ENCODE measurements at regions not wholly inside any gene's neighbourhood (a gene's known extent, or its start where the extent isn't known, plus 50 kb on each side); places are given as distances from the start of the nearest gene placed in this dataset.

- CTCF ChIA-PET: interaction anchor here (0.7 kb wide), 1 partner anchor 39 kb away, joined by 3 read pairs; no protein-coding TSS in a partner anchor
Measured at GRCh38 chr12:94722664-94723063, 72.3 kb upstream of the TMCC3 start.

GRCh38 chr12:94721173-94721572 lies 70.8 kb upstream of the TMCC3 start:
- Mint-ChIP-seq H3K27me3 (no peaks in the 10 kb centered on the region), H3K4me3 (no peak overlapping the region), H3K36me3 (ENCODE audit: low read depth) (no peaks in the 10 kb centered on the region), H3K9me3 (ENCODE audit: low read depth) (no peaks in the 10 kb centered on the region), H3K4me1 (no peaks in the 10 kb centered on the region), H3K27ac (no peak overlapping the region)
- no peak for DNase-seq
- CTCF ChIA-PET: no interaction called here
- POLR2A ChIA-PET: no interaction called here
- intact Hi-C loops (cut with DNase I, micrococcal nuclease): no loop called here
- ATAC-seq: no peak

More at GRCh38 chr12:94722664-94723063, 72.3 kb upstream of the TMCC3 start:
- no peaks in the 10 kb centered on the region for H3K36me3 Mint-ChIP-seq (ENCODE audit: low read depth)
- POLR2A ChIA-PET: no interaction called here
- intact Hi-C loops (cut with DNase I, micrococcal nuclease): no loop called here
- DNase-seq (no peak), ATAC-seq (no peak)
- no peaks in the 10 kb centered on the region for H3K9me3 Mint-ChIP-seq (ENCODE audit: low read depth)
- no peak overlapping the region for H3K4me3 Mint-ChIP-seq
- H3K27ac Mint-ChIP-seq: no peak overlapping the region
- H3K27me3 Mint-ChIP-seq: peaks cover 2% of the 10 kb centered on the region
- no peaks in the 10 kb centered on the region for H3K4me1 Mint-ChIP-seq

GRCh38 chr12:94718114-94718513 lies 67.8 kb upstream of the TMCC3 start:
- intact Hi-C loops (cut with DNase I, micrococcal nuclease): no loop called here
- Mint-ChIP-seq H3K36me3 (ENCODE audit: low read depth) (no peaks in the 10 kb centered on the region), H3K27ac (no peak overlapping the region), H3K27me3 (peaks cover 2% of the 10 kb centered on the region), H3K4me1 (no peaks in the 10 kb centered on the region), H3K4me3 (no peak overlapping the region), H3K9me3 (ENCODE audit: low read depth) (no peaks in the 10 kb centered on the region)
- CTCF ChIA-PET: no interaction called here
- POLR2A ChIA-PET: no interaction called here
- ATAC-seq (no peak), DNase-seq (no peak)

DNA sequence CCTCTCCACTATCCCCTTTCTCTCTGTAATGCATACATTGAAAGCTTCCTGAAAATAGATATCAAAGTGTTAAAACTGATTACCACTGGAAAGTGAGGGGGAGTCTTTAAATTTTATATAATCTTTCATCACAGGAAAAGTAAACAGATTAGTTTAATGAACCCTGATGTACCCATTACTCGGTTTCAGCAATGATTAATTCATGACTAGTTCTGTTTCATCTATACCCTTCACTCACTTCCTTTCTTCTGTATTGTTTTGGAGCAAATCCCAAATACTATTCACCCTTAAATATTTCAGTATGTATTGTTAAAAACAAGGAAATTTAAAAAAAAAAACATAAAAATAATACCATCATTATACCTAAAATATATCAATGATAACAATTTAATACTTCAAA lies 67.3 kb upstream of the TMCC3 start:
- CTCF ChIA-PET: no interaction called here
- intact Hi-C loops (cut with DNase I, micrococcal nuclease): no loop called here
- peaks cover 2% of the 10 kb centered on the region for H3K27me3 Mint-ChIP-seq
- DNase-seq (no peak), ATAC-seq (no peak)
- H3K27ac Mint-ChIP-seq: no peak overlapping the region
- H3K4me1 Mint-ChIP-seq: no peaks in the 10 kb centered on the region
- H3K36me3 Mint-ChIP-seq (ENCODE audit: low read depth): no peaks in the 10 kb centered on the region
- POLR2A ChIA-PET: no interaction called here
- no peaks in the 10 kb centered on the region for H3K9me3 Mint-ChIP-seq (ENCODE audit: low read depth)
- H3K4me3 Mint-ChIP-seq: no peak overlapping the region

DNA sequence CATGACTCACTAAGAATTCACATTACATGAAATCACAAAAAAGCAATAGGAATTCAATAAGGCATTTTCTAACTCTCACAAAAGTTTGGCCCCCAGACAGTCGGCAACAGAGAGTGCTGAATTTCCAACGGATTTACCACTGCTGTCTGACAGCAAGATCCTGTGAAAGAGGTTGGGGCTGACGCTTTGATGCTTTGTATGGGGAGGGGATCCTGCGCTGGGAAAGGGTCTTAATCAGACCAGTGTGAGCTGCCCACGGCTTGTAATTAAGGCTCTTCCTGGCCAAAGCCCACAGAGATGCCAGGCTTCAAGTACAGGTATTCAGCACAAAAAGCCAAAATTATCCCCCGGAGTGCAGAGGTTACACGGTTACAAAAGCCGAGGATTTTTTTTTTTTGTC lies 66.8 kb upstream of the TMCC3 start:
- H3K27ac Mint-ChIP-seq: no peak overlapping the region
- POLR2A ChIA-PET: no interaction called here

DNA sequence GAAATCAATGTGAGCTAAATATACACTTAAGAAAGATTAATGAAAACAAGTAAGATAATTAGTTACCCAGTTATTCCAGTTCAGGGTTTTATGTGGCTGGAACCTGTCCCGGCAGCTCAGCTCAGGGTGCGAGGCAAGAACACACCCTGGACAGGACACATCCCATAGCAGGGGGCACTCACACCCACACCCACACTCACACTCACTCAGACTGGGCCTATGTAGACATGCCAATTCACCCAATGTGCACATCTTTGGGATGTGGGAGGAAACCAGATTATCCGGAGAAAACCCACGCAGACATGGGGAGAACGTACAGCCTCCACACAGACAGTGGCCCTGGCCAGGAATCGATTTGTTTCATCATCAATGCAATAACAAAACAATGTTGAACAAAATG lies 66.0 kb upstream of the TMCC3 start:
- ChIA-PET POLR2A (no interaction called here), CTCF (no interaction called here)
- Mint-ChIP-seq H3K9me3 (ENCODE audit: low read depth) (no peaks in the 10 kb centered on the region), H3K27ac (no peak overlapping the region), H3K4me1 (no peaks in the 10 kb centered on the region), H3K36me3 (ENCODE audit: low read depth) (no peaks in the 10 kb centered on the region), H3K4me3 (no peak overlapping the region), H3K27me3 (peaks cover 2% of the 10 kb centered on the region)
- DNase-seq: no peak
- ATAC-seq: no peak
- intact Hi-C loops (cut with DNase I, micrococcal nuclease): no loop called here

More for the DNA sequence above, 66.8 kb upstream of the TMCC3 start:
- intact Hi-C loops (cut with DNase I, micrococcal nuclease): no loop called here
- no peak for ATAC-seq
- Mint-ChIP-seq H3K4me1 (no peaks in the 10 kb centered on the region), H3K36me3 (ENCODE audit: low read depth) (no peaks in the 10 kb centered on the region), H3K4me3 (no peak overlapping the region), H3K9me3 (ENCODE audit: low read depth) (no peaks in the 10 kb centered on the region), H3K27me3 (peaks cover 2% of the 10 kb centered on the region)
- DNase-seq: no peak
- CTCF ChIA-PET: no interaction called here

DNA sequence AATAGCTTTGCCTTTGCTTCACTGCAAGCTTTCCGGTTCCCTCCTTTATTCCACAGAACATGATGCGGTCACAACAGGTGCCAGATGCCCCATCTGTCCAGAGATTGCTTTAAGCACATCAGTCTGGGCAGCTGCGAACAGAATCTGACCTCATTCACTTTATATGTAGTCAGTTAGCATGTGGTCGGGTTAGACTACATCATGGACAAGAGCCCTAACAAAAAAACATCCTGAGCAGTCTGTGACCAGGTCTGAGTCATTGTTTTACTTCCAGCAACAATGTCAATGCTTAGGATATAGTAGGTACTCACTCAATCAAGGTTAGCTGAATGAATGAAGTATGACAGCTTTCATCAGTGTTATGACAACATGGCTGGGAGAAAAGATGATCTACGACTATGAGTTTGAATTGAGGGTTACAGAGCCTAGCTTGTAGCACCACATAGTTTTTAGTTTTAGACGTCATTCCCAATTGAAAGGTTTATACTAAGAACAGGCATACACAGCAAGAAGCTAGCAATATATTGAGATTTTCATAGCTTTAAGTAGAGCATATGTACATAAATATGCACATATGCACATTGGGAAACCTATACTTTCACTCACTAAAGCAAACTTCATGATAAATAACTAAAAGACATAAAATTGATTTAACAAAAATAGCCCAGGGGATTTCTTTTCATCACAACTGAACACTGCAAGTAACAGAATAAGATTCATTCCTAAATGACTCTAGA lies 64.2 kb upstream of the TMCC3 start:
- Mint-ChIP-seq H3K4me1 (no peaks in the 10 kb centered on the region), H3K27ac (no peak overlapping the region), H3K9me3 (ENCODE audit: low read depth) (no peaks in the 10 kb centered on the region), H3K27me3 (peaks cover 2% of the 10 kb centered on the region), H3K36me3 (ENCODE audit: low read depth) (no peaks in the 10 kb centered on the region), H3K4me3 (no peak overlapping the region)
- DNase-seq: no peak
- intact Hi-C loops (cut with DNase I, micrococcal nuclease): no loop called here
- ChIA-PET POLR2A (no interaction called here), CTCF (interaction anchor here (0.8 kb wide), 1 partner anchor 258 kb away, joined by 3 read pairs; no protein-coding TSS in a partner anchor)
- ATAC-seq: peak; percentile 60

DNA sequence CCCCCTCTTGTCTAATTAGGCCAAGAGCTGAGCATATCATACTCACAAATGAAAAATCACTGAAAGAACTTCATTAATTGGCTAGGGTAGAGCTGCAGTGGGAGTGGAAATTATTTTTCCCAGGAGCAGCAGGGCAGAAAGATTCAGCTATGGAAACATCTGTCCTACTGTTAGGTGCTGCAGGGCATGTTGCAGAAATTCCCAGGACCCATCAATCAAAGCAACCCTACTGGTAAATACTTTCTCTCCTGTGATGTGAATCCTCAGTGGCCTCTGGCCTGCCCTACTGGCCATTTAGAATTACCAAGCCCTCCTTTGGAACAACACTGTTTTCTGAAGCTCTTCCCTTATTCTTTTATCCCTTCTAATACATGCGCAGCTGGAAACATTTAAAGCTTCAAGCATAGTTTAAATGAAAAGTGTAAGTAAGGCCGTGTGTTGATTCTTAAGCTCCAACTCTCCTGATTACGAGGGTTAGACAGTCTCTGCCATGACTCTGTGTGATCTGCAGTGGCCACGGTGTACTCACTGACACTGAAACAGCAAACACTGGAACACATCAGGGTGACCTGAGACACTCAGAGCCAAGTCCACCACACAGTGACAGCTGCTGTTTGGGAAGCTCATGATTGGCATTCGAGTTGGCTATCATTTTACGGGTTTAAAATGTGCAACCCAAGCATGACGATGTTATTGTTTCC lies 62.6 kb upstream of the TMCC3 start:
- peaks cover 2% of the 10 kb centered on the region for H3K27me3 Mint-ChIP-seq
- H3K9me3 Mint-ChIP-seq (ENCODE audit: low read depth): no peaks in the 10 kb centered on the region
- CTCF ChIA-PET: interaction anchor here (1.0 kb wide), 1 partner anchor 12 kb away, joined by 3 read pairs; no protein-coding TSS in a partner anchor
- DNase-seq: no peak
- ATAC-seq: no peak
- H3K4me3 Mint-ChIP-seq: no peak overlapping the region
- intact Hi-C loops (cut with DNase I, micrococcal nuclease): no loop called here
- POLR2A ChIA-PET: interaction anchor here (0.5 kb wide), 1 partner anchor 409 kb away, joined by 4 read pairs; no protein-coding TSS in a partner anchor
- no peaks in the 10 kb centered on the region for H3K4me1 Mint-ChIP-seq
- H3K27ac Mint-ChIP-seq: no peak overlapping the region
- H3K36me3 Mint-ChIP-seq (ENCODE audit: low read depth): no peaks in the 10 kb centered on the region

DNA sequence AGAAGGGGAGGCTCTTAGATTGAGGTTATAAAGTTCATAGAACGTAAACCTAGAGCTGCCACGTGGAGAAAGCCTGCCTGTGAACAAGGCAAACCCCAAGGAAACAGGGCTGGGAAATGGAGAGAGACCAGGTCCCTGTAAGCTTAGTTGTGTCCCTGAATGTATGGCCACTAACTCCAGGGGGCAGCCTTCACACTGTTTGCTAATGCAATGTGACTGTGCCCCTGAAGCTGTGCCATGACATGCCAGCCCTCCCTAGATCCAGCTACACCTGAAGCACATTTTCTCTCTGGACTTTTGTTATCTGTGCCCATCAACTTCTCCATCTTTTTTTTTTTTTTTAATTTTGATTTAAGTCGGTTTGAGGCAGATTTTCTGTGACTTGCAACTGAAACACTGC lies 60.6 kb upstream of the TMCC3 start:
- DNase-seq: peak; percentile 51
- H3K4me1 Mint-ChIP-seq: peaks cover 6% of the 10 kb centered on the region
- CTCF ChIA-PET: interaction anchor here (0.6 to 1.1 kb wide), 4 partner anchors 38 to 1615 kb away, joined by 3 read pairs; no protein-coding TSS in a partner anchor

DNA sequence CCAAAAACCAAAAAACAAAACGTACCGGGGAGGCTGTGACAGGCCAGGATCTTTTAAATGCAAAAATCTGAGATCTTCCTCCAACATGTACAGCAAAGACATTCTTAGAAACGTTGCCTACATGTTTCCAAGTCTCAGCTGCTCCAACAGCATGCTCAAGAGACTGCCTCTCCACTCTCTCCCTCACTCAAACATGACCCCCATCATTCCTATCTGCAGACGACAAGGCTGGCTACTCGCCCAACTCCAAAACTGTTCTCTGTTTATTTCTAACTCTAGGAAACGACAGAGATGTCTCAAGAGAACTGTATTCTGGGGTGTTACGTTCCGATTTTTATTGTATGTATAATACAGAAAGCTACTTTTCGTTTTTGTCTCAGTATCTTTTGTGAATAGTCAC lies 57.5 kb upstream of the TMCC3 start:
- no peak overlapping the region for H3K27ac Mint-ChIP-seq
- no peak overlapping the region for H3K4me3 Mint-ChIP-seq
- DNase-seq (no peak), ATAC-seq (no peak)
- intact Hi-C loops (cut with DNase I, micrococcal nuclease): no loop called here
- ChIA-PET CTCF (interaction anchor here (1.6 kb wide), 1 partner anchor 48 kb away, joined by 4 read pairs; no protein-coding TSS in a partner anchor), POLR2A (no interaction called here)
- H3K4me1 Mint-ChIP-seq: peaks cover 6% of the 10 kb centered on the region
- H3K9me3 Mint-ChIP-seq (ENCODE audit: low read depth): no peaks in the 10 kb centered on the region
- peaks cover 2% of the 10 kb centered on the region for H3K27me3 Mint-ChIP-seq
- H3K36me3 Mint-ChIP-seq (ENCODE audit: low read depth): no peaks in the 10 kb centered on the region

More for the DNA sequence above, 60.6 kb upstream of the TMCC3 start:
- intact Hi-C loops (cut with DNase I, micrococcal nuclease): loop anchor here in 1 of 2 experiments (1.0 kb wide), 1 partner anchor 164 kb away; no protein-coding TSS in a partner anchor
- no peak overlapping the region for H3K27ac Mint-ChIP-seq
- no peaks in the 10 kb centered on the region for H3K36me3 Mint-ChIP-seq (ENCODE audit: low read depth)
- no peaks in the 10 kb centered on the region for H3K9me3 Mint-ChIP-seq (ENCODE audit: low read depth)
- POLR2A ChIA-PET: no interaction called here
- H3K27me3 Mint-ChIP-seq: peaks cover 2% of the 10 kb centered on the region
- no peak for ATAC-seq
- H3K4me3 Mint-ChIP-seq: no peak overlapping the region

DNA sequence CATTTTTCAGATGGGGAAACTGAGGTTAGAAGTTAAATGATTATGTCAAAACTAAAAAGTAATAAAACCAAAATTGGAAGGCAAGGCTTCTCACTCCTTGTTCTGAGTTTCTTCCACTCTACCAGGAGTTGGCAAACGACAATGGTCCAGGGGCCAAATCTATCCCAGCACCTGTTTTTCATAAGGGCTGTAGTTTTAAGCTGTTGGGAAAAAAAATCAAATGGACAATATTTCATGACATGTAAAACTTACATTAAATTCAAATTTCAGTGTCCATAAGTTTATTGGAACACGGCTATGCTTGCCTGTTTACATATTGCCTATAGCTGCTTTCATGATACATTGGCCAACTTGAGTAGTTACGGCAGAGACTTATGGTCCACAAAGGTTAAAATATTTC lies 56.7 kb upstream of the TMCC3 start:
- Mint-ChIP-seq H3K4me1 (peaks cover 6% of the 10 kb centered on the region), H3K27me3 (peaks cover 2% of the 10 kb centered on the region), H3K4me3 (no peak overlapping the region), H3K36me3 (ENCODE audit: low read depth) (no peaks in the 10 kb centered on the region), H3K9me3 (ENCODE audit: low read depth) (no peaks in the 10 kb centered on the region), H3K27ac (no peak overlapping the region)
- ATAC-seq: no peak
- POLR2A ChIA-PET: no interaction called here
- CTCF ChIA-PET: no interaction called here
- intact Hi-C loops (cut with DNase I, micrococcal nuclease): no loop called here
- no peak for DNase-seq

DNA sequence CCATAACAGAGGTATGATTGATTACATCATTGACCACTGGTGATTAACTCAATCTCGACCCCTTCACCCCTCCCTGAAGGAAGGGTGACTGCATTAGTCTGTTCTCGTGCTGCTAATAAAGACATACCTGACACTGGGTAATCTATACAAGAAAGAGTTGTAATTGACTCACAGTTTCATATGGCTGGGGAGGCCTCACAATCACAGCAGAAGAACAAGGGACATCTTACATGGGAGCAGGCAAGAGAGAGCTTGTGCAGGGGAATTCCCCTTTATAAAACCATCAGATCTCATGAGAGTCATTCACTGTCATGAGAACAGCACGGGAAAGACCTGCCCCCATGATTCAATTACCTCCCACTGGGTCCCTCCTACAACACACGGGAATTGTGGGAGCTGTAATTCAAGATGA lies 55.9 kb upstream of the TMCC3 start:
- H3K36me3 Mint-ChIP-seq (ENCODE audit: low read depth): no peaks in the 10 kb centered on the region
- intact Hi-C loops (cut with DNase I, micrococcal nuclease): no loop called here
- H3K4me1 Mint-ChIP-seq: peaks cover 6% of the 10 kb centered on the region
- DNase-seq (peak; percentile 27), ATAC-seq (peak; percentile 97)
- no peak overlapping the region for H3K27ac Mint-ChIP-seq
- H3K4me3 Mint-ChIP-seq: no peak overlapping the region
- no peaks in the 10 kb centered on the region for H3K9me3 Mint-ChIP-seq (ENCODE audit: low read depth)
- POLR2A ChIA-PET: no interaction called here
- H3K27me3 Mint-ChIP-seq: peaks cover 2% of the 10 kb centered on the region
- CTCF ChIA-PET: no interaction called here
